ENCODE measurements at regions not wholly inside any gene's neighbourhood (a gene's known extent, or its start where the extent isn't known, plus 50 kb on each side); places are given as distances from the start of the nearest gene placed in this dataset.

GRCh38 chr9:74282526-74283253, 214.4 kb upstream of the RORB start:
- Histone ChIP-seq H3K9ac (ENCODE audit: low read depth, low read length, poor library complexity, severe bottlenecking) (peak overlapping the region; percentile 17), H3K79me2 (ENCODE audit: insufficient read depth, low read length) (no peaks in the 10 kb centered on the region), H3K4me2 (ENCODE audit: low read depth, low read length, poor library complexity, severe bottlenecking) (peak overlapping the region; percentile 11), H2AFZ (ENCODE audit: low read length) (0 out of 2 replicates have a peak overlapping the region, but pooled peaks have one; percentile 6), H3K36me3 (ENCODE audit: insufficient read depth, low read length) (no peaks in the 10 kb centered on the region), H3K9me2 (replicated peaks; ENCODE audit: low read depth, low read length) (no peaks in the 10 kb centered on the region), H3K4me1 (ENCODE audit: insufficient read depth, low read length, poor library complexity, severe bottlenecking) (peaks cover 11% of the 10 kb centered on the region), H4K20me1 (ENCODE audit: insufficient read depth, low read length, poor library complexity, severe bottlenecking) (no peaks in the 10 kb centered on the region), H3K4me3 (ENCODE audit: low read length, poor library complexity, severe bottlenecking) (no peak overlapping the region), H3K9me3 (ENCODE audit: insufficient read depth, low read depth, low read length) (no peaks in the 10 kb centered on the region), H3F3A (ENCODE audit: low read depth) (no peaks in the 10 kb centered on the region), H3K27me3 (ENCODE audit: insufficient read depth, low read length, poor library complexity, severe bottlenecking) (no peaks in the 10 kb centered on the region)
- TF ChIP-seq EZH2phosphoT487 (IDR thresholded peaks at IDR 0.05; ENCODE audit: borderline replicate concordance): no peak
- no peak for TF ChIP-seq CTCF (conservative IDR thresholded peaks at IDR 0.05; ENCODE audit: low read length)

GRCh38 chr9:74284581-74285450, 212.3 kb upstream of the RORB start:
- H4K20me1 ChIP-seq (ENCODE audit: insufficient read depth, low read length, poor library complexity, severe bottlenecking): no peaks in the 10 kb centered on the region
- no peaks in the 10 kb centered on the region for H3K9me3 ChIP-seq (ENCODE audit: insufficient read depth, low read depth, low read length)
- no peaks in the 10 kb centered on the region for H3K36me3 ChIP-seq (ENCODE audit: insufficient read depth, low read length)
- no peak for TF ChIP-seq EZH2phosphoT487 (IDR thresholded peaks at IDR 0.05; ENCODE audit: borderline replicate concordance)
- no peak for TF ChIP-seq CTCF (conservative IDR thresholded peaks at IDR 0.05; ENCODE audit: low read length)
- H3F3A ChIP-seq (ENCODE audit: low read depth): no peaks in the 10 kb centered on the region
- no peaks in the 10 kb centered on the region for H3K27me3 ChIP-seq (ENCODE audit: insufficient read depth, low read length, poor library complexity, severe bottlenecking)
- no peak overlapping the region for H3K4me2 ChIP-seq (ENCODE audit: low read depth, low read length, poor library complexity, severe bottlenecking)
- peaks cover 10% of the 10 kb centered on the region for H3K4me1 ChIP-seq (ENCODE audit: insufficient read depth, low read length, poor library complexity, severe bottlenecking)
- H3K4me3 ChIP-seq (ENCODE audit: low read length, poor library complexity, severe bottlenecking): no peak overlapping the region
- no peak overlapping the region for H3K9ac ChIP-seq (ENCODE audit: low read depth, low read length, poor library complexity, severe bottlenecking)
- H2AFZ ChIP-seq (ENCODE audit: low read length): no peak overlapping the region
- no peaks in the 10 kb centered on the region for H3K9me2 ChIP-seq (replicated peaks; ENCODE audit: low read depth, low read length)
- H3K79me2 ChIP-seq (ENCODE audit: insufficient read depth, low read length): no peaks in the 10 kb centered on the region

GRCh38 chr9:74293479-74293878, 203.7 kb upstream of the RORB start:
- Histone ChIP-seq H3K9me2 (replicated peaks; ENCODE audit: low read depth, low read length) (no peaks in the 10 kb centered on the region), H4K20me1 (ENCODE audit: insufficient read depth, low read length, poor library complexity, severe bottlenecking) (no peaks in the 10 kb centered on the region), H3K27me3 (ENCODE audit: insufficient read depth, low read length, poor library complexity, severe bottlenecking) (no peaks in the 10 kb centered on the region), H3K36me3 (ENCODE audit: insufficient read depth, low read length) (no peaks in the 10 kb centered on the region), H3F3A (ENCODE audit: low read depth) (no peaks in the 10 kb centered on the region), H3K4me1 (ENCODE audit: insufficient read depth, low read length, poor library complexity, severe bottlenecking) (no peaks in the 10 kb centered on the region), H3K79me2 (ENCODE audit: insufficient read depth, low read length) (no peaks in the 10 kb centered on the region), H3K9ac (ENCODE audit: low read depth, low read length, poor library complexity, severe bottlenecking) (no peak overlapping the region), H3K9me3 (ENCODE audit: insufficient read depth, low read depth, low read length) (no peaks in the 10 kb centered on the region), H2AFZ (ENCODE audit: low read length) (no peak overlapping the region), H3K4me2 (ENCODE audit: low read depth, low read length, poor library complexity, severe bottlenecking) (no peak overlapping the region), H3K4me3 (ENCODE audit: low read length, poor library complexity, severe bottlenecking) (no peak overlapping the region)
- no peak for TF ChIP-seq CTCF (conservative IDR thresholded peaks at IDR 0.05; ENCODE audit: low read length)
- TF ChIP-seq EZH2phosphoT487 (IDR thresholded peaks at IDR 0.05; ENCODE audit: borderline replicate concordance): no peak

All from Loucy (cell line).